DND-41 (cell line): ENCODE measurements at regions not wholly inside any gene's neighbourhood (a gene's known extent, or its start where the extent isn't known, plus 50 kb on each side); places are given as distances from the start of the nearest gene placed in this dataset.

Experiments
- ATAC-seq: fragments of 200-7000 bp; cut with Tn5 transposase; 3 replicates; pipeline ENCODE4 v1.9.1; 2021; ENCODE audit warnings: low read depth; ENCODE audit not compliant: insufficient read depth
- DNase-seq: peaks from one replicate; pipeline ENCODE4 v3.0.0-alpha.2; 2020
- H2AFZ ChIP-seq: 2 replicates; pipeline ENCODE4 v1.6.0; 2012; ENCODE audit warnings: low read depth, low read length
- H3K27ac ChIP-seq: 2 replicates; pipeline ENCODE4 v1.5.1; 2012; ENCODE audit warnings: low read length, inconsistent platforms
- H3K27me3 ChIP-seq: fragments of 200-600 bp; sonication (generic); 2 replicates; pipeline ENCODE4 v1.6.0; 2012; ENCODE audit warnings: low read length, mild to moderate bottlenecking, inconsistent platforms; ENCODE audit not compliant: insufficient read depth, poor library complexity
- H3K36me3 ChIP-seq: 2 replicates; pipeline ENCODE4 v1.5.1; 2012; ENCODE audit warnings: low read length, inconsistent platforms; ENCODE audit not compliant: insufficient read depth
- H3K4me1 ChIP-seq: 2 replicates; pipeline ENCODE4 v1.5.1; 2012; ENCODE audit warnings: mild to moderate bottlenecking, low read length; ENCODE audit not compliant: insufficient read depth
- H3K4me2 ChIP-seq: 2 replicates; pipeline ENCODE4 v1.6.0; 2012; ENCODE audit warnings: mild to moderate bottlenecking, moderate library complexity, low read length, inconsistent platforms; ENCODE audit not compliant: insufficient read depth
- H3K4me3 ChIP-seq, 2 experiments: fragments of 200-600 bp in 1 of 2; shearing (Covaris generic) in 1 of 2; 2 replicates each; pipeline ENCODE4 v1.5.1; 2012 to 2016; ENCODE audit warnings: inconsistent platforms in 2 of 2, low read length in 2 of 2, mild to moderate bottlenecking in 2 of 2, low read depth in 1 of 2, moderate library complexity in 1 of 2
- H3K79me2 ChIP-seq: 2 replicates; pipeline ENCODE4 v1.6.0; 2012; ENCODE audit warnings: low read length, inconsistent platforms; ENCODE audit not compliant: insufficient read depth
- H3K9ac ChIP-seq: 2 replicates; pipeline ENCODE4 v1.6.0; 2012; ENCODE audit warnings: low read depth, mild to moderate bottlenecking, inconsistent platforms, low read length, moderate library complexity
- H3K9me3 ChIP-seq: 2 replicates; pipeline ENCODE4 v1.5.1; 2012; ENCODE audit warnings: low read length, moderate library complexity, mild to moderate bottlenecking, inconsistent platforms; ENCODE audit not compliant: insufficient read depth, severe bottlenecking
- H4K20me1 ChIP-seq: 2 replicates; pipeline ENCODE4 v1.6.0; 2012; ENCODE audit warnings: low read length; ENCODE audit not compliant: insufficient read depth
- EZH2 ChIP-seq: IDR thresholded peaks from 3 replicates; pipeline ENCODE4 v1.6.1; 2012; ENCODE audit warnings: borderline replicate concordance, low read depth, mild to moderate bottlenecking, moderate library complexity, low read length, inconsistent platforms; ENCODE audit not compliant: severe bottlenecking
- TF ChIP-seq, protein P1 (sequence below): IDR thresholded peaks from 2 replicates; pipeline ENCODE4 v1.5.1; 2012; ENCODE audit warnings: borderline replicate concordance, low read length, moderate library complexity, mild to moderate bottlenecking; ENCODE audit not compliant: poor library complexity, severe bottlenecking; ENCODE audit errors: extremely low read depth

GRCh38 chr7:125085084-125085483 lies 155.5 kb upstream of the POT1 start:
- no peak for ATAC-seq
- Histone ChIP-seq H2AFZ (no peak overlapping the region), H3K27ac (no peak overlapping the region), H3K79me2 (no peaks in the 10 kb centered on the region), H3K9me3 (no peaks in the 10 kb centered on the region), H3K27me3 (no peaks in the 10 kb centered on the region), H3K36me3 (no peaks in the 10 kb centered on the region), H4K20me1 (no peaks in the 10 kb centered on the region), H3K4me2 (no peak overlapping the region), H3K4me3 (no peak overlapping the region), H3K9ac (no peak overlapping the region), H3K4me1 (no peaks in the 10 kb centered on the region)
- DNase-seq = no peak
- TF ChIP-seq EZH2 = no peak
- TF ChIP-seq, protein P1, sequence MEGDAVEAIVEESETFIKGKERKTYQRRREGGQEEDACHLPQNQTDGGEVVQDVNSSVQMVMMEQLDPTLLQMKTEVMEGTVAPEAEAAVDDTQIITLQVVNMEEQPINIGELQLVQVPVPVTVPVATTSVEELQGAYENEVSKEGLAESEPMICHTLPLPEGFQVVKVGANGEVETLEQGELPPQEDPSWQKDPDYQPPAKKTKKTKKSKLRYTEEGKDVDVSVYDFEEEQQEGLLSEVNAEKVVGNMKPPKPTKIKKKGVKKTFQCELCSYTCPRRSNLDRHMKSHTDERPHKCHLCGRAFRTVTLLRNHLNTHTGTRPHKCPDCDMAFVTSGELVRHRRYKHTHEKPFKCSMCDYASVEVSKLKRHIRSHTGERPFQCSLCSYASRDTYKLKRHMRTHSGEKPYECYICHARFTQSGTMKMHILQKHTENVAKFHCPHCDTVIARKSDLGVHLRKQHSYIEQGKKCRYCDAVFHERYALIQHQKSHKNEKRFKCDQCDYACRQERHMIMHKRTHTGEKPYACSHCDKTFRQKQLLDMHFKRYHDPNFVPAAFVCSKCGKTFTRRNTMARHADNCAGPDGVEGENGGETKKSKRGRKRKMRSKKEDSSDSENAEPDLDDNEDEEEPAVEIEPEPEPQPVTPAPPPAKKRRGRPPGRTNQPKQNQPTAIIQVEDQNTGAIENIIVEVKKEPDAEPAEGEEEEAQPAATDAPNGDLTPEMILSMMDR = no peak

DNA sequence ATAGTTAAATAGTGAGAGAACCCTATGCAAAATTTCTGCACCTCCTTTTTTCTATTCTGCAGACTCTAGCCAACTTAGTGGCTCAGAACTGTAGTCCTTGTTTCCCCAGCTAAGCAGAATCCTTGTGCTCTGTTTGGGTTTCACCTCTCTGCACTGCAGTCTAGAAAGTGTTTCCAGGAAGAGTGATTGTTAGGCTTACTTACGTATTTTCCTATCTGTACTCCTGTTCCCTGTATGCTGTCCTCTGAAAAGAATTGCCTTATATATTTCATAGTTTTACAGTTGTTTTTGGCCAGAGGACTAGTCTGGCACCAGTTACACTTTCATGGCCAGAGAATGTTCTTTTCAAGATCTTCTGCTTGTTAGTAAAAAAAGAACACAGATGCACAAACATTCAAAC lies 154.6 kb upstream of the POT1 start:
- no peak for TF ChIP-seq EZH2
- TF ChIP-seq, protein P1 = no peak
- no peaks in the 10 kb centered on the region for H3K79me2 ChIP-seq
- no peak overlapping the region for H3K4me3 ChIP-seq
- no peaks in the 10 kb centered on the region for H3K9me3 ChIP-seq
- no peak for DNase-seq
- H2AFZ ChIP-seq = no peak overlapping the region
- H3K4me1 ChIP-seq = no peaks in the 10 kb centered on the region
- no peak overlapping the region for H3K4me2 ChIP-seq
- no peaks in the 10 kb centered on the region for H3K36me3 ChIP-seq
- H3K27me3 ChIP-seq = no peaks in the 10 kb centered on the region
- H4K20me1 ChIP-seq = no peaks in the 10 kb centered on the region
- no peak overlapping the region for H3K27ac ChIP-seq
- no peak overlapping the region for H3K9ac ChIP-seq
- no peak for ATAC-seq

- TF ChIP-seq EZH2 = no peak
- Histone ChIP-seq H3K36me3 (no peaks in the 10 kb centered on the region), H3K9ac (no peak overlapping the region), H3K27ac (no peak overlapping the region), H2AFZ (no peak overlapping the region), H3K4me3 (no peak overlapping the region), H3K9me3 (no peaks in the 10 kb centered on the region), H3K4me2 (no peak overlapping the region), H3K4me1 (no peaks in the 10 kb centered on the region), H3K79me2 (no peaks in the 10 kb centered on the region), H4K20me1 (no peaks in the 10 kb centered on the region), H3K27me3 (no peaks in the 10 kb centered on the region)
- DNase-seq (no peak), ATAC-seq (no peak)
Observed at GRCh38 chr7:125074141-125074540, 144.5 kb upstream of the POT1 start.

- Histone ChIP-seq H3K4me2 (no peak overlapping the region), H3K36me3 (no peaks in the 10 kb centered on the region), H3K9me3 (no peaks in the 10 kb centered on the region), H3K9ac (no peak overlapping the region), H3K4me3 (no peak overlapping the region), H2AFZ (no peak overlapping the region), H3K79me2 (no peaks in the 10 kb centered on the region), H4K20me1 (no peaks in the 10 kb centered on the region), H3K4me1 (no peaks in the 10 kb centered on the region), H3K27me3 (no peaks in the 10 kb centered on the region), H3K27ac (no peak overlapping the region)
- TF ChIP-seq EZH2 = no peak
- TF ChIP-seq, protein P1 = no peak
- no peak for DNase-seq
- ATAC-seq = no peak
Observed at GRCh38 chr7:125065546-125065945, 135.9 kb upstream of the POT1 start.
